IMR-90 (cell line): ENCODE measurements at regions not wholly inside any gene's neighbourhood (a gene's known extent, or its start where the extent isn't known, plus 50 kb on each side); places are given as distances from the start of the nearest gene placed in this dataset.
"Not testable (repeated sequence)": the region's sequence is repeated elsewhere in the genome, so short reads cannot be mapped to it uniquely, and the experiment has no call there.

ENCODE experiments used
- ATAC-seq: fragments of 200-7000 bp; cut with Tn5 transposase; 2 replicates; pipeline ENCODE4 v1.9.1; 2020; ENCODE audit warnings: low read depth, mild to moderate bottlenecking, moderate library complexity
- BruUV-seq: library from RNA; stranded (reverse); fragments of 400-500 nt; replicated peaks from 2 replicates; lab custom pipeline; 2021; lab: Mats Ljungman, UMichigan
- CTCF ChIA-PET: fragments of 300-600 bp; formaldehyde crosslinking; extraction: SDS; loops from one replicate; lab custom pipeline; 2021; ENCODE audit warnings: antibody characterized with exemption; lab: Yijun Ruan, JAX
- POLR2A ChIA-PET: fragments of 300-600 bp; sonication (Branson Sonifier 250); formaldehyde crosslinking; loops from one replicate; lab custom pipeline; 2022; ENCODE audit warnings: antibody characterized with exemption; ENCODE audit not compliant: unreplicated experiment; lab: Charles Lee
- DNase-seq: peaks from one replicate; pipeline ENCODE4 v3.0.0; 2013
- H2AFZ ChIP-seq: replicated peaks from 2 replicates; pipeline ENCODE3; 2013; ENCODE audit warnings: low read length, mild to moderate bottlenecking; ENCODE audit not compliant: poor library complexity
- H2AK5ac ChIP-seq: 2 replicates; pipeline ENCODE4 v1.6.1; 2013; ENCODE audit warnings: low read depth, low read length, inconsistent platforms
- H2AK9ac ChIP-seq: replicated peaks from 2 replicates; pipeline ENCODE3; 2013; ENCODE audit warnings: mild to moderate bottlenecking, low read depth, low read length, moderate library complexity; ENCODE audit not compliant: poor library complexity
- H2BK120ac ChIP-seq: 2 replicates; pipeline ENCODE4 v1.6.1; 2013; ENCODE audit warnings: low read depth, low read length, inconsistent platforms
- H2BK15ac ChIP-seq: 3 replicates; pipeline ENCODE4 v1.6.1; 2013; ENCODE audit warnings: low read depth, low read length, inconsistent platforms
- H2BK20ac ChIP-seq: 2 replicates; pipeline ENCODE4 v1.6.1; 2013; ENCODE audit warnings: low read depth, mild to moderate bottlenecking, inconsistent platforms, low read length, moderate library complexity
- H2BK5ac ChIP-seq: 2 replicates; pipeline ENCODE4 v1.6.1; 2013; ENCODE audit warnings: mild to moderate bottlenecking, low read depth, low read length, inconsistent platforms; ENCODE audit not compliant: poor library complexity, severe bottlenecking
- H3K14ac ChIP-seq: replicated peaks from 2 replicates; pipeline ENCODE4 v1.6.1; 2013; ENCODE audit warnings: low read depth, low read length, inconsistent platforms
- H3K18ac ChIP-seq: 2 replicates; pipeline ENCODE4 v1.6.1; 2013; ENCODE audit warnings: low read depth, low read length, control low read depth
- H3K23ac ChIP-seq: 2 replicates; pipeline ENCODE4 v1.6.1; 2013; ENCODE audit warnings: low read depth, low read length, inconsistent platforms
- H3K27ac ChIP-seq: 2 replicates; pipeline ENCODE4 v1.5.1; 2013; ENCODE audit warnings: mild to moderate bottlenecking, control low read depth, low read length; ENCODE audit not compliant: insufficient read depth
- H3K27me3 ChIP-seq: 2 replicates; pipeline ENCODE4 v1.6.1; 2013; ENCODE audit warnings: low read length; ENCODE audit not compliant: control insufficient read depth, insufficient read depth
- H3K36me3 ChIP-seq: 2 replicates; pipeline ENCODE4 v1.6.1; 2013; ENCODE audit warnings: low read length, mixed read lengths; ENCODE audit not compliant: control insufficient read depth, insufficient read depth
- H3K4ac ChIP-seq: 2 replicates; pipeline ENCODE4 v1.6.1; 2013; ENCODE audit warnings: low read depth, low read length, inconsistent platforms
- H3K4me1 ChIP-seq: 2 replicates; pipeline ENCODE4 v1.6.1; 2013; ENCODE audit warnings: low read length, mixed read lengths; ENCODE audit not compliant: control insufficient read depth, insufficient read depth
- H3K4me2 ChIP-seq: 2 replicates; pipeline ENCODE4 v1.6.1; 2013; ENCODE audit warnings: low read depth, mild to moderate bottlenecking, control low read depth, low read length, moderate library complexity
- H3K4me3 ChIP-seq: 2 replicates; pipeline ENCODE4 v1.5.1; 2013; ENCODE audit warnings: low read depth, mild to moderate bottlenecking, control low read depth, low read length, moderate library complexity; ENCODE audit not compliant: insufficient read depth
- H3K56ac ChIP-seq: 2 replicates; pipeline ENCODE4 v1.6.1; 2013; ENCODE audit warnings: low read length, inconsistent platforms; ENCODE audit not compliant: insufficient read depth; ENCODE audit errors: extremely low read depth
- H3K79me1 ChIP-seq, 2 experiments: 2 replicates each; pipeline ENCODE4 v1.6.1; 2013; ENCODE audit warnings: low read length in 2 of 2, inconsistent platforms in 1 of 2, low read depth in 1 of 2
- H3K9ac ChIP-seq: 2 replicates; pipeline ENCODE4 v1.6.1; 2013; ENCODE audit warnings: low read depth, low read length, control low read depth
- H3K9me1 ChIP-seq: 2 replicates; pipeline ENCODE4 v1.6.1; 2013; ENCODE audit warnings: low read length, inconsistent platforms; ENCODE audit not compliant: insufficient read depth
- H3K9me3 ChIP-seq: 2 replicates; pipeline ENCODE4 v1.6.1; 2013; ENCODE audit warnings: low read length; ENCODE audit not compliant: control insufficient read depth, insufficient read depth
- H4K20me1 ChIP-seq: 2 replicates; pipeline ENCODE4 v1.6.1; 2013; ENCODE audit warnings: low read length, inconsistent platforms; ENCODE audit not compliant: insufficient read depth
- H4K5ac ChIP-seq: 2 replicates; pipeline ENCODE4 v1.6.1; 2013; ENCODE audit warnings: mild to moderate bottlenecking, low read depth, low read length, control low read depth
- H4K8ac ChIP-seq, 2 experiments: 2 replicates each; pipeline ENCODE4 v1.6.1; 2013; ENCODE audit warnings: low read depth in 2 of 2, low read length in 2 of 2, control low read depth in 1 of 2, inconsistent platforms in 1 of 2
- H4K91ac ChIP-seq: 2 replicates; pipeline ENCODE4 v1.6.1; 2013; ENCODE audit warnings: low read depth, low read length, inconsistent platforms; ENCODE audit not compliant: insufficient read depth
- CEBPB ChIP-seq: IDR thresholded peaks from 2 replicates; pipeline ENCODE4 v1.6.1; 2012; ENCODE audit warnings: low read depth, low read length, improper control_type of control experiment
- WGBS, 2 experiments: methylation state at CpG; one replicate each; pipeline versions ENCODE4 v1.1.5 to v1.1.7; 2013; ENCODE audit warnings: missing lambda C conversion rate in 2 of 2; ENCODE audit not compliant: insufficient read length in 1 of 2; ENCODE audit errors: extremely low coverage in 2 of 2; 5-methylcytosine and 5-hydroxymethylcytosine counted together
- dilution Hi-C: fragments of 300-500 bp; cut with HindIII; formaldehyde crosslinking; loops from one replicate; pipeline ENCODE4 v1.14.3; 2018; ENCODE audit warnings: low sequenced_read_pairs; ENCODE audit not compliant: unreplicated experiment
- in situ Hi-C: fragments of 300-500 bp; cut with MboI; formaldehyde crosslinking; loops from 3 replicates; pipeline ENCODE4 v1.14.3; 2019; ENCODE audit warnings: low sequenced_read_pairs, inconsistent platforms, mixed read lengths
- intact Hi-C: fragments of 100-400 bp; cut with micrococcal nuclease; formaldehyde crosslinking; loops from 2 replicates; pipeline ENCODE4 v1.10.0; 2022

DNA sequence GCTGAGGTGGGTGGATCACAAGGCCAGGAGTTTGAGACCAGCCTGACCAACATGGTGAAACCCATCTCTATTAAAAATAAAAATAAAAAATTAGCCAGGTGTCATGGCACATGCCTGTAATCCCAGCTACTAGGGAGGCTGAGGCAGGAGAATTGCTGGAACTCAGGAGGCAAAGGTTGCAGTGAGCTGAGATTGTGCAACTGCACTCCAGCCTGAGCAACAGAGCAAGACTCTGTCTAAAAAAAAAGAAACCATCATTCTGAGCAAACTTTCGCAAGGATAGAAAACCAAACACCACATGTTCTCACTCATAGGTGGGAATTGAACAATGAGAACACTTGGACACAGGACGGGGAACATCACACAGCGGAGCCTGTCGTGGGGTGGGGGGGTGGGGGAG lies 126.4 kb downstream of the MPP7 start:
- H3K9me1 ChIP-seq, H3K27me3 ChIP-seq, BruUV-seq, H3K9me3 ChIP-seq, CTCF ChIA-PET, H3K4me2 ChIP-seq, H2AK9ac ChIP-seq, H2BK15ac ChIP-seq, H3K4me1 ChIP-seq, H3K14ac ChIP-seq, H3K18ac ChIP-seq, POLR2A ChIA-PET, H2BK120ac ChIP-seq, dilution Hi-C loops, H2BK5ac ChIP-seq, H4K20me1 ChIP-seq, DNase-seq, H4K8ac ChIP-seq, H3K79me1 ChIP-seq, H3K23ac ChIP-seq, H2AK5ac ChIP-seq, H3K4me3 ChIP-seq, H4K91ac ChIP-seq, H3K36me3 ChIP-seq, H3K9ac ChIP-seq, H3K27ac ChIP-seq, H2BK20ac ChIP-seq, H2AFZ ChIP-seq, ATAC-seq, H3K56ac ChIP-seq, H4K5ac ChIP-seq, H3K4ac ChIP-seq: not testable (repeated sequence)
- no CpG with 5 or more reads among the region's 4 CpGs for WGBS, 2 experiments
- in situ Hi-C loops (loop anchor here (25.0 kb wide), 1 partner anchor 439 kb away; the partner anchor contains the start of gene MKX), intact Hi-C loops (loop anchor here (5.0 to 10.0 kb wide), 3 partner anchors 122 to 309 kb away; partner anchors contain the start of gene ODAD2)
- peak; percentile 39 for TF ChIP-seq CEBPB
